ENCODE measurements at regions not wholly inside any gene's neighbourhood (a gene's known extent, or its start where the extent isn't known, plus 50 kb on each side); places are given as distances from the start of the nearest gene placed in this dataset.
"Not testable (repeated sequence)": the region's sequence is repeated elsewhere in the genome, so short reads cannot be mapped to it uniquely, and the experiment has no call there.

GRCh38 chr16:33932191-33932590 lies 472.8 kb downstream of the TP53TG3F start:
- H2AK5ac ChIP-seq (ENCODE audit: low read depth, low read length); H3K4me3 ChIP-seq (ENCODE audit: insufficient read depth, low read depth, low read length); H3K56ac ChIP-seq (ENCODE audit: extremely low read depth, insufficient read depth, low read length); H3K14ac ChIP-seq (replicated peaks; ENCODE audit: low read depth, low read length); H3K4me1 ChIP-seq (ENCODE audit: control insufficient read depth, insufficient read depth, low read length); H3K18ac ChIP-seq (ENCODE audit: low read depth, low read length); H3K23ac ChIP-seq (ENCODE audit: low read depth, low read length); H2AK9ac ChIP-seq (replicated peaks; ENCODE audit: low read depth, low read length, poor library complexity); H3K9ac ChIP-seq (ENCODE audit: low read depth, low read length); H2BK5ac ChIP-seq (ENCODE audit: low read depth, low read length, poor library complexity, severe bottlenecking); H3K9me1 ChIP-seq (ENCODE audit: insufficient read depth, low read length); H2BK15ac ChIP-seq (ENCODE audit: low read depth, low read length); H3K27me3 ChIP-seq (ENCODE audit: control insufficient read depth, insufficient read depth, low read length); H4K20me1 ChIP-seq (ENCODE audit: insufficient read depth, low read length); DNase-seq; CTCF ChIA-PET; H3K4ac ChIP-seq (ENCODE audit: low read depth, low read length); H3K36me3 ChIP-seq (ENCODE audit: control insufficient read depth, insufficient read depth, low read length); H4K91ac ChIP-seq (ENCODE audit: insufficient read depth, low read depth, low read length); H2BK20ac ChIP-seq (ENCODE audit: low read depth, low read length); H4K8ac ChIP-seq (ENCODE audit: low read depth in 2 of 2, low read length in 2 of 2); dilution Hi-C loops (cut with HindIII; ENCODE audit: low sequenced_read_pairs, unreplicated experiment); BruUV-seq (replicated peaks); H4K5ac ChIP-seq (ENCODE audit: low read depth, low read length); H2BK120ac ChIP-seq (ENCODE audit: low read depth, low read length); H3K4me2 ChIP-seq (ENCODE audit: low read depth, low read length); H2AFZ ChIP-seq (replicated peaks; ENCODE audit: low read length, poor library complexity); in situ Hi-C loops (cut with MboI; ENCODE audit: low sequenced_read_pairs); ATAC-seq (ENCODE audit: low read depth); intact Hi-C loops (cut with micrococcal nuclease); H3K27ac ChIP-seq (ENCODE audit: insufficient read depth, low read length); POLR2A ChIA-PET (ENCODE audit: unreplicated experiment); H3K79me1 ChIP-seq (ENCODE audit: low read depth in 1 of 2, low read length in 2 of 2); H3K9me3 ChIP-seq (ENCODE audit: control insufficient read depth, insufficient read depth, low read length): not testable (repeated sequence)
- WGBS, 2 experiments (ENCODE audit: extremely low coverage in 2 of 2, insufficient read length in 1 of 2) = no CpG with 5 or more reads among the region's 11 CpGs

DNA sequence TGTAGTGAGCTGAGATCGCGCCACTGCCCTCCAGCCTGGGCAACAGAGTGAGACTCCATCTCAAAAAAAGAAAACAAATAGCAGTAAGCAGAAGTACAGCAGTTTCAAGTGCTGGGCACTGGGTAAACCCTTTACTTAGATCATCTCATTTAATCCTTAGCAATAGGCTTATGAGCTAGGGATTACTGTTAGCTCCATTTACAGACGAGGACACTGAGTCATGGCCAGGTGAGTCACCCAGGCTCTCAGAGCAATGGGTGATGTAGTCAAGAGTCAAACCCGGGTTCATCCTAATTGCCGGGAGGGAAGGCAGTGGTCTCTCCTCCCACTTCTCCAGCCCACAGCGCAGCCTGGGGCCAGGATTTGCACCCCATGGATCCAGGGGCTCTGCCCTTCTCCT lies 473.6 kb downstream of the TP53TG3F start:
- H4K20me1 ChIP-seq (ENCODE audit: insufficient read depth, low read length); H3K14ac ChIP-seq (replicated peaks; ENCODE audit: low read depth, low read length); H2BK15ac ChIP-seq (ENCODE audit: low read depth, low read length); H3K4me2 ChIP-seq (ENCODE audit: low read depth, low read length); H3K79me1 ChIP-seq (ENCODE audit: low read depth in 1 of 2, low read length in 2 of 2); POLR2A ChIA-PET (ENCODE audit: unreplicated experiment); H4K91ac ChIP-seq (ENCODE audit: insufficient read depth, low read depth, low read length); H3K36me3 ChIP-seq (ENCODE audit: control insufficient read depth, insufficient read depth, low read length); H2BK5ac ChIP-seq (ENCODE audit: low read depth, low read length, poor library complexity, severe bottlenecking); H3K27ac ChIP-seq (ENCODE audit: insufficient read depth, low read length); H3K9me3 ChIP-seq (ENCODE audit: control insufficient read depth, insufficient read depth, low read length); H3K9ac ChIP-seq (ENCODE audit: low read depth, low read length); H2AK9ac ChIP-seq (replicated peaks; ENCODE audit: low read depth, low read length, poor library complexity); H2AFZ ChIP-seq (replicated peaks; ENCODE audit: low read length, poor library complexity); DNase-seq; H3K56ac ChIP-seq (ENCODE audit: extremely low read depth, insufficient read depth, low read length); CTCF ChIA-PET; dilution Hi-C loops (cut with HindIII; ENCODE audit: low sequenced_read_pairs, unreplicated experiment); H3K18ac ChIP-seq (ENCODE audit: low read depth, low read length); H4K5ac ChIP-seq (ENCODE audit: low read depth, low read length); H3K9me1 ChIP-seq (ENCODE audit: insufficient read depth, low read length); H2BK20ac ChIP-seq (ENCODE audit: low read depth, low read length); H2BK120ac ChIP-seq (ENCODE audit: low read depth, low read length); H3K27me3 ChIP-seq (ENCODE audit: control insufficient read depth, insufficient read depth, low read length); ATAC-seq (ENCODE audit: low read depth); H3K4me3 ChIP-seq (ENCODE audit: insufficient read depth, low read depth, low read length); H2AK5ac ChIP-seq (ENCODE audit: low read depth, low read length); intact Hi-C loops (cut with micrococcal nuclease); H4K8ac ChIP-seq (ENCODE audit: low read depth in 2 of 2, low read length in 2 of 2); H3K4ac ChIP-seq (ENCODE audit: low read depth, low read length); H3K23ac ChIP-seq (ENCODE audit: low read depth, low read length); BruUV-seq (replicated peaks); in situ Hi-C loops (cut with MboI; ENCODE audit: low sequenced_read_pairs); H3K4me1 ChIP-seq (ENCODE audit: control insufficient read depth, insufficient read depth, low read length): not testable (repeated sequence)
- WGBS, 2 experiments (ENCODE audit: extremely low coverage in 2 of 2, insufficient read length in 1 of 2) = no CpG with 5 or more reads among the region's 6 CpGs

All from IMR-90 (cell line).